Esophagus muscularis mucosa (tissue), 4 donors: ENCODE measurements at regions not wholly inside any gene's neighbourhood (a gene's known extent, or its start where the extent isn't known, plus 50 kb on each side); places are given as distances from the start of the nearest gene placed in this dataset.

Experiments used
- CTCF ChIP-seq, 3 experiments: fragments of 200-600 bp in 2 of 3; fragments of 450-650 bp in 1 of 3; sonication (generic) in 2 of 3; IDR thresholded peaks; one replicate each; pipeline ENCODE4 v1.5.1; 2017 to 2019; ENCODE audit warnings: antibody characterized with exemption in 3 of 3, mild to moderate bottlenecking in 2 of 3, moderate library complexity in 1 of 3
- EP300 ChIP-seq: sonication (generic); formaldehyde crosslinking; IDR thresholded peaks from one replicate; pipeline ENCODE4 v1.6.1; 2017; ENCODE audit warnings: antibody characterized with exemption
- POLR2A ChIP-seq: fragments of 450-650 bp; IDR thresholded peaks from one replicate; pipeline ENCODE4 v1.6.1; 2017; ENCODE audit warnings: antibody characterized with exemption, moderate library complexity, mild to moderate bottlenecking, low read depth

GRCh38 chr7:19920705-19921104 lies 147.3 kb upstream of the TMEM196 start:
- no peak for TF ChIP-seq POLR2A
- no peak for TF ChIP-seq CTCF (IDR thresholded peaks at IDR 0.05)
- TF ChIP-seq EP300: no peak
